BE2C (cell line): ENCODE measurements at regions not wholly inside any gene's neighbourhood (a gene's known extent, or its start where the extent isn't known, plus 50 kb on each side); places are given as distances from the start of the nearest gene placed in this dataset.

Experiments
- DNase-seq: peaks from one replicate; pipeline ENCODE4 v3.0.0-alpha.2; 2020
- H3K27me3 ChIP-seq: fragments of 250-450 bp; sonication (Bioruptor Pico); 2 replicates; pipeline ENCODE4 v1.5.1; 2020; ENCODE audit warnings: mild to moderate bottlenecking
- H3K36me3 ChIP-seq: fragments of 250-450 bp; sonication (Bioruptor Pico); 2 replicates; pipeline ENCODE4 v1.5.1; 2020; ENCODE audit warnings: mild to moderate bottlenecking
- H3K4me1 ChIP-seq: fragments of 250-450 bp; sonication (Bioruptor Pico); 2 replicates; pipeline ENCODE4 v1.5.1; 2020
- H3K4me3 ChIP-seq: 2 replicates; pipeline ENCODE4 v1.5.1; 2011; ENCODE audit warnings: low read depth, low read length
- H3K9me3 ChIP-seq: fragments of 250-450 bp; sonication (Bioruptor Pico); 2 replicates; pipeline ENCODE4 v1.5.1; 2020
- CTCF ChIP-seq: IDR thresholded peaks from 2 replicates; pipeline ENCODE4 v1.5.1; 2012; ENCODE audit warnings: mild to moderate bottlenecking, low read depth, low read length

GRCh38 chr5:145637396-145637795, 197.7 kb downstream of the PRELID2 start:
- H3K9me3 ChIP-seq: no peaks in the 10 kb centered on the region
- H3K4me3 ChIP-seq: no peak overlapping the region
- H3K27me3 ChIP-seq: no peaks in the 10 kb centered on the region
- TF ChIP-seq CTCF: no peak
- H3K4me1 ChIP-seq: no peaks in the 10 kb centered on the region
- no peak for DNase-seq
- no peaks in the 10 kb centered on the region for H3K36me3 ChIP-seq

- no peak for TF ChIP-seq CTCF
Measured at GRCh38 chr5:145636371-145636770, 198.8 kb downstream of the PRELID2 start.

GRCh38 chr5:145633474-145633873, 201.7 kb downstream of the PRELID2 start:
- no peaks in the 10 kb centered on the region for H3K9me3 ChIP-seq
- H3K27me3 ChIP-seq: no peaks in the 10 kb centered on the region
- H3K4me1 ChIP-seq: no peaks in the 10 kb centered on the region
- no peak for TF ChIP-seq CTCF
- H3K4me3 ChIP-seq: no peak overlapping the region
- no peaks in the 10 kb centered on the region for H3K36me3 ChIP-seq
- no peak for DNase-seq

More at GRCh38 chr5:145636371-145636770, 198.8 kb downstream of the PRELID2 start:
- no peak for DNase-seq
- Histone ChIP-seq H3K36me3 (no peaks in the 10 kb centered on the region), H3K4me1 (no peaks in the 10 kb centered on the region), H3K27me3 (no peaks in the 10 kb centered on the region), H3K4me3 (no peak overlapping the region), H3K9me3 (no peaks in the 10 kb centered on the region)

- no peak overlapping the region for H3K4me3 ChIP-seq
- H3K27me3 ChIP-seq: no peaks in the 10 kb centered on the region
- no peaks in the 10 kb centered on the region for H3K9me3 ChIP-seq
- TF ChIP-seq CTCF: no peak
- H3K4me1 ChIP-seq: no peaks in the 10 kb centered on the region
- H3K36me3 ChIP-seq: no peaks in the 10 kb centered on the region
- DNase-seq: no peak
Measured at GRCh38 chr5:145632701-145633100, 202.4 kb downstream of the PRELID2 start.

- H3K4me3 ChIP-seq: no peak overlapping the region
- DNase-seq: no peak
- TF ChIP-seq CTCF: no peak
- H3K9me3 ChIP-seq: no peaks in the 10 kb centered on the region
- no peaks in the 10 kb centered on the region for H3K27me3 ChIP-seq
- no peaks in the 10 kb centered on the region for H3K36me3 ChIP-seq
- H3K4me1 ChIP-seq: no peaks in the 10 kb centered on the region
Measured at GRCh38 chr5:145629047-145629446, 206.1 kb downstream of the PRELID2 start.

GRCh38 chr5:145628525-145628924, 206.6 kb downstream of the PRELID2 start:
- DNase-seq: no peak
- Histone ChIP-seq H3K4me3 (no peak overlapping the region), H3K9me3 (no peaks in the 10 kb centered on the region), H3K36me3 (no peaks in the 10 kb centered on the region), H3K4me1 (no peaks in the 10 kb centered on the region), H3K27me3 (no peaks in the 10 kb centered on the region)
- no peak for TF ChIP-seq CTCF
